IMR-90 (cell line): ENCODE measurements at regions not wholly inside any gene's neighbourhood (a gene's known extent, or its start where the extent isn't known, plus 50 kb on each side); places are given as distances from the start of the nearest gene placed in this dataset.

Source experiments
- ATAC-seq: fragments of 200-7000 bp; cut with Tn5 transposase; 2 replicates; pipeline ENCODE4 v1.9.1; 2020; ENCODE audit warnings: low read depth, mild to moderate bottlenecking, moderate library complexity
- BruUV-seq: library from RNA; stranded (reverse); fragments of 400-500 nt; replicated peaks from 2 replicates; lab custom pipeline; 2021; lab: Mats Ljungman, UMichigan
- CTCF ChIA-PET: fragments of 300-600 bp; formaldehyde crosslinking; extraction: SDS; loops from one replicate; lab custom pipeline; 2021; ENCODE audit warnings: antibody characterized with exemption; lab: Yijun Ruan, JAX
- POLR2A ChIA-PET: fragments of 300-600 bp; sonication (Branson Sonifier 250); formaldehyde crosslinking; loops from one replicate; lab custom pipeline; 2022; ENCODE audit warnings: antibody characterized with exemption; ENCODE audit not compliant: unreplicated experiment; lab: Charles Lee
- DNase-seq: peaks from one replicate; pipeline ENCODE4 v3.0.0; 2013
- H2AFZ ChIP-seq: replicated peaks from 2 replicates; pipeline ENCODE3; 2013; ENCODE audit warnings: low read length, mild to moderate bottlenecking; ENCODE audit not compliant: poor library complexity
- H2AK5ac ChIP-seq: 2 replicates; pipeline ENCODE4 v1.6.1; 2013; ENCODE audit warnings: low read depth, low read length, inconsistent platforms
- H2AK9ac ChIP-seq: replicated peaks from 2 replicates; pipeline ENCODE3; 2013; ENCODE audit warnings: mild to moderate bottlenecking, low read depth, low read length, moderate library complexity; ENCODE audit not compliant: poor library complexity
- H2BK120ac ChIP-seq: 2 replicates; pipeline ENCODE4 v1.6.1; 2013; ENCODE audit warnings: low read depth, low read length, inconsistent platforms
- H2BK15ac ChIP-seq: 3 replicates; pipeline ENCODE4 v1.6.1; 2013; ENCODE audit warnings: low read depth, low read length, inconsistent platforms
- H2BK20ac ChIP-seq: 2 replicates; pipeline ENCODE4 v1.6.1; 2013; ENCODE audit warnings: low read depth, mild to moderate bottlenecking, inconsistent platforms, low read length, moderate library complexity
- H2BK5ac ChIP-seq: 2 replicates; pipeline ENCODE4 v1.6.1; 2013; ENCODE audit warnings: mild to moderate bottlenecking, low read depth, low read length, inconsistent platforms; ENCODE audit not compliant: poor library complexity, severe bottlenecking
- H3K14ac ChIP-seq: replicated peaks from 2 replicates; pipeline ENCODE4 v1.6.1; 2013; ENCODE audit warnings: low read depth, low read length, inconsistent platforms
- H3K18ac ChIP-seq: 2 replicates; pipeline ENCODE4 v1.6.1; 2013; ENCODE audit warnings: low read depth, low read length, control low read depth
- H3K23ac ChIP-seq: 2 replicates; pipeline ENCODE4 v1.6.1; 2013; ENCODE audit warnings: low read depth, low read length, inconsistent platforms
- H3K27ac ChIP-seq: 2 replicates; pipeline ENCODE4 v1.5.1; 2013; ENCODE audit warnings: mild to moderate bottlenecking, control low read depth, low read length; ENCODE audit not compliant: insufficient read depth
- H3K27me3 ChIP-seq: 2 replicates; pipeline ENCODE4 v1.6.1; 2013; ENCODE audit warnings: low read length; ENCODE audit not compliant: control insufficient read depth, insufficient read depth
- H3K36me3 ChIP-seq: 2 replicates; pipeline ENCODE4 v1.6.1; 2013; ENCODE audit warnings: low read length, mixed read lengths; ENCODE audit not compliant: control insufficient read depth, insufficient read depth
- H3K4ac ChIP-seq: 2 replicates; pipeline ENCODE4 v1.6.1; 2013; ENCODE audit warnings: low read depth, low read length, inconsistent platforms
- H3K4me1 ChIP-seq: 2 replicates; pipeline ENCODE4 v1.6.1; 2013; ENCODE audit warnings: low read length, mixed read lengths; ENCODE audit not compliant: control insufficient read depth, insufficient read depth
- H3K4me2 ChIP-seq: 2 replicates; pipeline ENCODE4 v1.6.1; 2013; ENCODE audit warnings: low read depth, mild to moderate bottlenecking, control low read depth, low read length, moderate library complexity
- H3K4me3 ChIP-seq: 2 replicates; pipeline ENCODE4 v1.5.1; 2013; ENCODE audit warnings: low read depth, mild to moderate bottlenecking, control low read depth, low read length, moderate library complexity; ENCODE audit not compliant: insufficient read depth
- H3K56ac ChIP-seq: 2 replicates; pipeline ENCODE4 v1.6.1; 2013; ENCODE audit warnings: low read length, inconsistent platforms; ENCODE audit not compliant: insufficient read depth; ENCODE audit errors: extremely low read depth
- H3K79me1 ChIP-seq, 2 experiments: 2 replicates each; pipeline ENCODE4 v1.6.1; 2013; ENCODE audit warnings: low read length in 2 of 2, inconsistent platforms in 1 of 2, low read depth in 1 of 2
- H3K9ac ChIP-seq: 2 replicates; pipeline ENCODE4 v1.6.1; 2013; ENCODE audit warnings: low read depth, low read length, control low read depth
- H3K9me1 ChIP-seq: 2 replicates; pipeline ENCODE4 v1.6.1; 2013; ENCODE audit warnings: low read length, inconsistent platforms; ENCODE audit not compliant: insufficient read depth
- H3K9me3 ChIP-seq: 2 replicates; pipeline ENCODE4 v1.6.1; 2013; ENCODE audit warnings: low read length; ENCODE audit not compliant: control insufficient read depth, insufficient read depth
- H4K20me1 ChIP-seq: 2 replicates; pipeline ENCODE4 v1.6.1; 2013; ENCODE audit warnings: low read length, inconsistent platforms; ENCODE audit not compliant: insufficient read depth
- H4K5ac ChIP-seq: 2 replicates; pipeline ENCODE4 v1.6.1; 2013; ENCODE audit warnings: mild to moderate bottlenecking, low read depth, low read length, control low read depth
- H4K8ac ChIP-seq, 2 experiments: 2 replicates each; pipeline ENCODE4 v1.6.1; 2013; ENCODE audit warnings: low read depth in 2 of 2, low read length in 2 of 2, control low read depth in 1 of 2, inconsistent platforms in 1 of 2
- H4K91ac ChIP-seq: 2 replicates; pipeline ENCODE4 v1.6.1; 2013; ENCODE audit warnings: low read depth, low read length, inconsistent platforms; ENCODE audit not compliant: insufficient read depth
- CEBPB ChIP-seq: IDR thresholded peaks from 2 replicates; pipeline ENCODE4 v1.6.1; 2012; ENCODE audit warnings: low read depth, low read length, improper control_type of control experiment
- MXI1 ChIP-seq: IDR thresholded peaks from 2 replicates; pipeline ENCODE4 v1.6.1; 2012; ENCODE audit warnings: low read depth, mild to moderate bottlenecking, low read length, moderate library complexity, borderline replicate concordance
- dilution Hi-C: fragments of 300-500 bp; cut with HindIII; formaldehyde crosslinking; loops from one replicate; pipeline ENCODE4 v1.14.3; 2018; ENCODE audit warnings: low sequenced_read_pairs; ENCODE audit not compliant: unreplicated experiment
- in situ Hi-C: fragments of 300-500 bp; cut with MboI; formaldehyde crosslinking; loops from 3 replicates; pipeline ENCODE4 v1.14.3; 2019; ENCODE audit warnings: low sequenced_read_pairs, inconsistent platforms, mixed read lengths
- intact Hi-C: fragments of 100-400 bp; cut with micrococcal nuclease; formaldehyde crosslinking; loops from 2 replicates; pipeline ENCODE4 v1.10.0; 2022

DNA sequence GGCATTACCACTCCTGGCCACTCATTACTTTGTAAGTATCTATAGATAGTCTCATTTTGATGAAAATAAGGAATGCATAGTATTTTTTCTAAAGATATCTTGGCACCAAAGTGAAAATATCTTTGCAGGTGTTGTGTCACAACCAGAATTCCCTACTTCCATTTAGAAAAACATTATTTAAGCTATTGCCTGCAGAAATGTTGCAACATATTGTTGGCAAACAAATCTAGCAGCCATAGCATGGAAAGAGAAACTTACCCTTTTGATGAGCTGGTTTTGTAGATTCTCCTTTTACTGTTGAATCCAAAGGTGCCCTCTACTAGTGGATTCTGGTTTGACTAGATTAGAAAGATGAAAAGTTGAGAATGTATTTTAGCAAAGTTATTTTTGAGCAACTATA, 138.8 kb downstream of the AREG start:
- Histone ChIP-seq H3K4me2 (no peak overlapping the region), H2AK9ac (no peak overlapping the region), H2BK5ac (no peak overlapping the region), H3K27ac (no peak overlapping the region), H2AFZ (no peak overlapping the region), H3K36me3 (no peaks in the 10 kb centered on the region), H3K4ac (no peak overlapping the region), H4K20me1 (no peaks in the 10 kb centered on the region), H3K27me3 (no peaks in the 10 kb centered on the region), H3K9ac (no peak overlapping the region), H3K18ac (no peak overlapping the region), H4K8ac (no peak overlapping the region), H2BK120ac (no peak overlapping the region), H3K79me1 (no peaks in the 10 kb centered on the region), H3K14ac (no peak overlapping the region), H3K9me1 (no peaks in the 10 kb centered on the region), H2BK15ac (no peak overlapping the region), H3K56ac (no peak overlapping the region), H3K23ac (no peak overlapping the region), H4K91ac (no peak overlapping the region), H2AK5ac (no peak overlapping the region), H3K4me3 (no peak overlapping the region), H4K5ac (no peak overlapping the region), H2BK20ac (no peak overlapping the region), H3K4me1 (no peaks in the 10 kb centered on the region), H3K9me3 (no peaks in the 10 kb centered on the region)
- in situ Hi-C loops, result no loop called here
- intact Hi-C loops, result no loop called here
- ChIA-PET CTCF (interaction anchor here (1.0 kb wide), 2 partner anchors 52 to 92 kb away, joined by 3 read pairs; no protein-coding TSS in a partner anchor), POLR2A (no interaction called here)
- BruUV-seq, result no TSS peak
- dilution Hi-C loops, result no loop called here
- TF ChIP-seq MXI1, result no peak
- TF ChIP-seq CEBPB, result 0 out of 2 replicates have a peak, but pooled peaks have one; percentile 24
- ATAC-seq (peak; percentile 29; the same call in 1 of the 2 replicates), DNase-seq (peak; percentile 4)
